ENCODE measurements at regions not wholly inside any gene's neighbourhood (a gene's known extent, or its start where the extent isn't known, plus 50 kb on each side); places are given as distances from the start of the nearest gene placed in this dataset.

DNA sequence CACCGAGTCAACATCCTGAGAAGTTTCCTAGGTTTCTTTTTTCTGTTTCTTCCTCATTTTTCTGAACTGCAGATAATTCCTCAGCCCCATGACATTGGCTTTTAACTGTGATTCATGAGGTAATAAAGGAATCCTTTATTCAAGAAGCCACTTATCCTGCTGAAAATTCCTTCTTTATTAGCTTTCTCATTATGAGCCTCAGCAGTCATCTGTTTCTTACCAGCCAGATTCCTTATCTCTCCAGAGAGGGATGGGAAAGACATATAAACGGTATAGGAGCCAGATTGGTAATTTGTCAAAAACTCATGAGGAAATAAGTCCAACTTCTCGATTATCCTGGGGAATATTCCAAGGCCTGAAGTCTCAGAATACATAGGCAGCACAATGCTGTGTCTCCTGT is 465.4 kb downstream of the ICE1 start:
- TF ChIP-seq, protein P1, sequence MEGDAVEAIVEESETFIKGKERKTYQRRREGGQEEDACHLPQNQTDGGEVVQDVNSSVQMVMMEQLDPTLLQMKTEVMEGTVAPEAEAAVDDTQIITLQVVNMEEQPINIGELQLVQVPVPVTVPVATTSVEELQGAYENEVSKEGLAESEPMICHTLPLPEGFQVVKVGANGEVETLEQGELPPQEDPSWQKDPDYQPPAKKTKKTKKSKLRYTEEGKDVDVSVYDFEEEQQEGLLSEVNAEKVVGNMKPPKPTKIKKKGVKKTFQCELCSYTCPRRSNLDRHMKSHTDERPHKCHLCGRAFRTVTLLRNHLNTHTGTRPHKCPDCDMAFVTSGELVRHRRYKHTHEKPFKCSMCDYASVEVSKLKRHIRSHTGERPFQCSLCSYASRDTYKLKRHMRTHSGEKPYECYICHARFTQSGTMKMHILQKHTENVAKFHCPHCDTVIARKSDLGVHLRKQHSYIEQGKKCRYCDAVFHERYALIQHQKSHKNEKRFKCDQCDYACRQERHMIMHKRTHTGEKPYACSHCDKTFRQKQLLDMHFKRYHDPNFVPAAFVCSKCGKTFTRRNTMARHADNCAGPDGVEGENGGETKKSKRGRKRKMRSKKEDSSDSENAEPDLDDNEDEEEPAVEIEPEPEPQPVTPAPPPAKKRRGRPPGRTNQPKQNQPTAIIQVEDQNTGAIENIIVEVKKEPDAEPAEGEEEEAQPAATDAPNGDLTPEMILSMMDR (conservative IDR thresholded peaks at IDR 0.05 in 1 of 2, IDR thresholded peaks at IDR 0.05 in 1 of 2; ENCODE audit: extremely low read depth in 1 of 2, insufficient read depth in 1 of 2, low read depth in 1 of 2, low read length in 2 of 2), result no peak
- no peak for TF ChIP-seq EZH2 (IDR thresholded peaks at IDR 0.05; ENCODE audit: borderline replicate concordance, low read length)

Measured in mammary epithelial cell (primary cell).